ENCODE measurements at regions not wholly inside any gene's neighbourhood (a gene's known extent, or its start where the extent isn't known, plus 50 kb on each side); places are given as distances from the start of the nearest gene placed in this dataset.
"Not testable (repeated sequence)": the region's sequence is repeated elsewhere in the genome, so short reads cannot be mapped to it uniquely, and the experiment has no call there.

GRCh38 chr6:67790569-67790968 is 844.5 kb upstream of the ADGRB3 start:
- Histone ChIP-seq H3K36me3 (ENCODE audit: control insufficient read depth, insufficient read depth, low read length) (no peaks in the 10 kb centered on the region), H3K4me3 (ENCODE audit: low read depth, low read length) (no peak overlapping the region), H3K27me3 (ENCODE audit: control insufficient read depth, insufficient read depth, low read length) (no peaks in the 10 kb centered on the region)
- DNase-seq (ENCODE audit: low read depth): no peak
- CTCF ChIA-PET: no interaction called here
- TF ChIP-seq CTCF (IDR thresholded peaks at IDR 0.05; ENCODE audit: insufficient read depth, low read depth, low read length): no peak
- POLR2A ChIA-PET: no interaction called here

GRCh38 chr6:67787119-67787518 is 848.0 kb upstream of the ADGRB3 start:
- H3K36me3 ChIP-seq (ENCODE audit: control insufficient read depth, insufficient read depth, low read length); CTCF ChIA-PET; DNase-seq (ENCODE audit: low read depth); POLR2A ChIA-PET; H3K27me3 ChIP-seq (ENCODE audit: control insufficient read depth, insufficient read depth, low read length); H3K4me3 ChIP-seq (ENCODE audit: low read depth, low read length): not testable (repeated sequence)

- Histone ChIP-seq H3K36me3 (ENCODE audit: control insufficient read depth, insufficient read depth, low read length) (no peaks in the 10 kb centered on the region), H3K27me3 (ENCODE audit: control insufficient read depth, insufficient read depth, low read length) (no peaks in the 10 kb centered on the region), H3K4me3 (ENCODE audit: low read depth, low read length) (no peak overlapping the region)
- no peak for TF ChIP-seq CTCF (IDR thresholded peaks at IDR 0.05; ENCODE audit: insufficient read depth, low read depth, low read length)
- POLR2A ChIA-PET: interaction anchor here (0.6 kb wide), 1 partner anchor 270 kb away, joined by 13 read pairs; no protein-coding TSS in a partner anchor
- no peak for DNase-seq (ENCODE audit: low read depth)
- CTCF ChIA-PET: no interaction called here
These were observed 855.2 kb upstream of the ADGRB3 start for GRCh38 chr6:67779876-67780275.

- Histone ChIP-seq H3K36me3 (ENCODE audit: control insufficient read depth, insufficient read depth, low read length) (no peaks in the 10 kb centered on the region), H3K27me3 (ENCODE audit: control insufficient read depth, insufficient read depth, low read length) (no peaks in the 10 kb centered on the region), H3K4me3 (ENCODE audit: low read depth, low read length) (no peak overlapping the region)
- no peak for DNase-seq (ENCODE audit: low read depth)
- ChIA-PET CTCF (no interaction called here), POLR2A (no interaction called here)
- no peak for TF ChIP-seq CTCF (IDR thresholded peaks at IDR 0.05; ENCODE audit: insufficient read depth, low read depth, low read length)
These were observed 859.7 kb upstream of the ADGRB3 start for GRCh38 chr6:67775333-67775732.

GRCh38 chr6:67768972-67769371 is 866.1 kb upstream of the ADGRB3 start:
- CTCF ChIA-PET: no interaction called here
- Histone ChIP-seq H3K4me3 (ENCODE audit: low read depth, low read length) (no peak overlapping the region), H3K36me3 (ENCODE audit: control insufficient read depth, insufficient read depth, low read length) (no peaks in the 10 kb centered on the region), H3K27me3 (ENCODE audit: control insufficient read depth, insufficient read depth, low read length) (no peaks in the 10 kb centered on the region)
- POLR2A ChIA-PET: no interaction called here
- no peak for DNase-seq (ENCODE audit: low read depth)
- TF ChIP-seq CTCF (IDR thresholded peaks at IDR 0.05; ENCODE audit: insufficient read depth, low read depth, low read length): no peak

GRCh38 chr6:67767046-67767822 is 867.8 kb upstream of the ADGRB3 start:
- DNase-seq (ENCODE audit: low read depth); H3K27me3 ChIP-seq (ENCODE audit: control insufficient read depth, insufficient read depth, low read length); H3K36me3 ChIP-seq (ENCODE audit: control insufficient read depth, insufficient read depth, low read length); CTCF ChIA-PET; H3K4me3 ChIP-seq (ENCODE audit: low read depth, low read length); POLR2A ChIA-PET: not testable (repeated sequence)
